ENCODE measurements at regions not wholly inside any gene's neighbourhood (a gene's known extent, or its start where the extent isn't known, plus 50 kb on each side); places are given as distances from the start of the nearest gene placed in this dataset.

- Histone ChIP-seq H3K4me1 (ENCODE audit: insufficient read depth, low read length, poor library complexity, severe bottlenecking) (no peaks in the 10 kb centered on the region), H3K36me3 (ENCODE audit: insufficient read depth, low read length) (no peaks in the 10 kb centered on the region), H3K4me3 (ENCODE audit: low read depth, low read length, poor library complexity, severe bottlenecking) (no peak overlapping the region), H3K9me3 (ENCODE audit: low read length) (no peaks in the 10 kb centered on the region), H2AFZ (ENCODE audit: low read length) (no peak overlapping the region), H3K79me2 (ENCODE audit: insufficient read depth, low read depth, low read length) (no peaks in the 10 kb centered on the region), H3K4me2 (ENCODE audit: low read length) (no peak overlapping the region), H3K9me2 (ENCODE audit: insufficient read depth, low read length) (no peaks in the 10 kb centered on the region), H4K20me1 (ENCODE audit: insufficient read depth, low read length) (no peaks in the 10 kb centered on the region), H3K27ac (ENCODE audit: low read depth, low read length, poor library complexity, severe bottlenecking) (no peak overlapping the region)
- no peak for TF ChIP-seq EZH2phosphoT487 (IDR thresholded peaks at IDR 0.05; ENCODE audit: borderline replicate concordance, low read depth, low read length)
- TF ChIP-seq, protein P1, sequence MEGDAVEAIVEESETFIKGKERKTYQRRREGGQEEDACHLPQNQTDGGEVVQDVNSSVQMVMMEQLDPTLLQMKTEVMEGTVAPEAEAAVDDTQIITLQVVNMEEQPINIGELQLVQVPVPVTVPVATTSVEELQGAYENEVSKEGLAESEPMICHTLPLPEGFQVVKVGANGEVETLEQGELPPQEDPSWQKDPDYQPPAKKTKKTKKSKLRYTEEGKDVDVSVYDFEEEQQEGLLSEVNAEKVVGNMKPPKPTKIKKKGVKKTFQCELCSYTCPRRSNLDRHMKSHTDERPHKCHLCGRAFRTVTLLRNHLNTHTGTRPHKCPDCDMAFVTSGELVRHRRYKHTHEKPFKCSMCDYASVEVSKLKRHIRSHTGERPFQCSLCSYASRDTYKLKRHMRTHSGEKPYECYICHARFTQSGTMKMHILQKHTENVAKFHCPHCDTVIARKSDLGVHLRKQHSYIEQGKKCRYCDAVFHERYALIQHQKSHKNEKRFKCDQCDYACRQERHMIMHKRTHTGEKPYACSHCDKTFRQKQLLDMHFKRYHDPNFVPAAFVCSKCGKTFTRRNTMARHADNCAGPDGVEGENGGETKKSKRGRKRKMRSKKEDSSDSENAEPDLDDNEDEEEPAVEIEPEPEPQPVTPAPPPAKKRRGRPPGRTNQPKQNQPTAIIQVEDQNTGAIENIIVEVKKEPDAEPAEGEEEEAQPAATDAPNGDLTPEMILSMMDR (conservative IDR thresholded peaks at IDR 0.05; ENCODE audit: low read length), result no peak
- ChIA-PET POLR2A (no interaction called here), CTCF (ENCODE audit: unreplicated experiment) (no interaction called here)
- intact Hi-C loops (cut with micrococcal nuclease; ENCODE audit: unreplicated experiment), result no loop called here
- no TSS peak for BruUV-seq (replicated peaks)
- no peak for DNase-seq (ENCODE audit: low spot score)
Measured at GRCh38 chrX:21126661-21127060, 247.6 kb upstream of the CNKSR2 start.

DNA sequence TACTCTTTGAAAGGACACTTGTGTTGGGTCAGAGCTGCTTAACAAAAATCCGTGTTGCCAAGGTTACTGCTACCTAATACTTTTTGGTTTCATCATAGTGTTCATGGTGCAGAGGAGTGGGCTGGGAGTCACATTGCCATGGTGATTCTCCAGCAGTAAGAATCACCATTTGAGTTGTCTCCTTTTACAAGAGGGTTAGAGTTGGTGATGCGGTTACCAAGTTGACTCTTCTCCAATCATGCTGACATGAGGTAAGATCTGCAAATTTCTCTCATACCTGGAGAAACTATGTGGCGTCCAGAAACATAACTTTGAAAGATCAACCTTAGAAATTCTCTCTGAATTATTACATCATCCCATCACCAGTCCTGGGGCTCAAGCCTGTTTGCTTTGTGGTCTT lies 242.9 kb upstream of the CNKSR2 start:
- no peaks in the 10 kb centered on the region for H3K4me1 ChIP-seq (ENCODE audit: insufficient read depth, low read length, poor library complexity, severe bottlenecking)
- no peak overlapping the region for H3K27ac ChIP-seq (ENCODE audit: low read depth, low read length, poor library complexity, severe bottlenecking)
- POLR2A ChIA-PET, result interaction anchor here (0.6 kb wide), 1 partner anchor 371 kb away, joined by 3 read pairs; no protein-coding TSS in a partner anchor
- no peaks in the 10 kb centered on the region for H3K36me3 ChIP-seq (ENCODE audit: insufficient read depth, low read length)
- intact Hi-C loops (cut with micrococcal nuclease; ENCODE audit: unreplicated experiment), result no loop called here
- H3K9me2 ChIP-seq (ENCODE audit: insufficient read depth, low read length), result no peaks in the 10 kb centered on the region
- TF ChIP-seq, protein P1 (conservative IDR thresholded peaks at IDR 0.05; ENCODE audit: low read length), result no peak
- no peak for TF ChIP-seq EZH2phosphoT487 (IDR thresholded peaks at IDR 0.05; ENCODE audit: borderline replicate concordance, low read depth, low read length)
- CTCF ChIA-PET (ENCODE audit: unreplicated experiment), result no interaction called here
- no peak overlapping the region for H2AFZ ChIP-seq (ENCODE audit: low read length)
- no TSS peak for BruUV-seq (replicated peaks)
- no peak for DNase-seq (ENCODE audit: low spot score)
- no peaks in the 10 kb centered on the region for H3K9me3 ChIP-seq (ENCODE audit: low read length)
- H4K20me1 ChIP-seq (ENCODE audit: insufficient read depth, low read length), result no peaks in the 10 kb centered on the region
- H3K4me2 ChIP-seq (ENCODE audit: low read length), result no peak overlapping the region
- H3K79me2 ChIP-seq (ENCODE audit: insufficient read depth, low read depth, low read length), result no peaks in the 10 kb centered on the region
- H3K4me3 ChIP-seq (ENCODE audit: low read depth, low read length, poor library complexity, severe bottlenecking), result no peak overlapping the region

DNA sequence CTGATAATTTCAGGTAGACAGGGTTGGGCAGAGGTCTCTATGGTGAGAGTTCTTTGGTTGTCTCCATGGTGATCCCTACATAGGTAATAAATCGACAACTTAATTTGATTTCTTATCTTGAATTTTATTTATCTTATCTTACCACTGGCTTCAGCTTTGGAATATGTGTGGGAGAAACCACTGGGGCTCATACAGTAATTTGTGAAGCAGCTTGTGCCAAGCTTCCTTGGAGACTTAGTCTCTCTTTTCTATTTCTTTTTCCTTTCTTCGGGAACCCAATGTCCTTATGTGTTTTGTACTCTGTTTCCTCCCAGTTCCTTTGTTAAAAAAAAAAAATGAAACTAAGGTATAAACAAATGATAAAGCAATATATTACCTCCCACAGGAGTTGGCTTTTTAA lies 242.4 kb upstream of the CNKSR2 start:
- TF ChIP-seq EZH2phosphoT487 (IDR thresholded peaks at IDR 0.05; ENCODE audit: borderline replicate concordance, low read depth, low read length), result no peak
- TF ChIP-seq, protein P1 (conservative IDR thresholded peaks at IDR 0.05; ENCODE audit: low read length), result no peak
- POLR2A ChIA-PET, result no interaction called here
- CTCF ChIA-PET (ENCODE audit: unreplicated experiment), result no interaction called here
- DNase-seq (ENCODE audit: low spot score), result no peak
- H4K20me1 ChIP-seq (ENCODE audit: insufficient read depth, low read length), result no peaks in the 10 kb centered on the region
- H3K4me2 ChIP-seq (ENCODE audit: low read length), result no peak overlapping the region
- no peaks in the 10 kb centered on the region for H3K9me3 ChIP-seq (ENCODE audit: low read length)
- H3K9me2 ChIP-seq (ENCODE audit: insufficient read depth, low read length), result no peaks in the 10 kb centered on the region
- H3K36me3 ChIP-seq (ENCODE audit: insufficient read depth, low read length), result no peaks in the 10 kb centered on the region
- no peaks in the 10 kb centered on the region for H3K4me1 ChIP-seq (ENCODE audit: insufficient read depth, low read length, poor library complexity, severe bottlenecking)
- BruUV-seq (replicated peaks), result no TSS peak
- no peak overlapping the region for H3K4me3 ChIP-seq (ENCODE audit: low read depth, low read length, poor library complexity, severe bottlenecking)
- intact Hi-C loops (cut with micrococcal nuclease; ENCODE audit: unreplicated experiment), result no loop called here
- no peak overlapping the region for H3K27ac ChIP-seq (ENCODE audit: low read depth, low read length, poor library complexity, severe bottlenecking)
- no peak overlapping the region for H2AFZ ChIP-seq (ENCODE audit: low read length)
- H3K79me2 ChIP-seq (ENCODE audit: insufficient read depth, low read depth, low read length), result no peaks in the 10 kb centered on the region

Measured in OCI-LY7 (cell line).